AG10803 (cell line): ENCODE measurements at regions not wholly inside any gene's neighbourhood (a gene's known extent, or its start where the extent isn't known, plus 50 kb on each side); places are given as distances from the start of the nearest gene placed in this dataset.

ENCODE experiments used
- DNase-seq: peaks from one replicate; pipeline ENCODE4 v3.0.0; 2010; ENCODE audit warnings: low read depth
- H3K4me3 ChIP-seq: 2 replicates; pipeline ENCODE4 v1.5.1; 2011; ENCODE audit warnings: mild to moderate bottlenecking, low read length, control low read depth
- CTCF ChIP-seq: conservative IDR thresholded peaks from 2 replicates; pipeline ENCODE4 v1.5.1; 2011; ENCODE audit warnings: mild to moderate bottlenecking, low read length, control low read depth, inconsistent platforms

GRCh38 chr2:176769499-176770370, 442.9 kb upstream of the HNRNPA3 start:
- no peak overlapping the region for H3K4me3 ChIP-seq
- no peak for TF ChIP-seq CTCF
- no peak for DNase-seq

- TF ChIP-seq CTCF = no peak
- H3K4me3 ChIP-seq = no peak overlapping the region
- DNase-seq = no peak
Measured at GRCh38 chr2:176772816-176773215, 439.8 kb upstream of the HNRNPA3 start.

GRCh38 chr2:176774766-176775451, 437.7 kb upstream of the HNRNPA3 start:
- DNase-seq = peak; percentile 30
- TF ChIP-seq CTCF = no peak
- H3K4me3 ChIP-seq = no peak overlapping the region

DNA sequence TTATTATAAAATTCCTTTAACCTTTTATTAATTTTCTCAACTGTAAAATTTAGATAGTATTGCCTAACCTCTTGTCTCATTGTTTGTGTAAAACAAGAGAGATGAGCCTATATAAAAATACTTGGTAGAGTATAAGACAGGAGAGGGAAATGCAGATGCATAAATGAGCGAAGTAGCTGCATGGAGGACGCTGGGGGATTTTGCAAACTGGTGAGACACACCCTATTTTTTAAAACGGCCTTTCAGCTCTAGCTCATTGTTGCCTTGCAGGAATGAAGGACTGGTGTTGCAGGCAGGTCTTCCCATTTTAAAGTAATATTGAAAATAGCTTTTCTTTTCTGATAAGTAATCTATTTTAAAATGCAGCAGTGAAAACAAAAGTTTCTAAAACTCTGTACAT, 435.3 kb upstream of the HNRNPA3 start:
- no peak for DNase-seq
- H3K4me3 ChIP-seq = no peak overlapping the region
- no peak for TF ChIP-seq CTCF

- no peak overlapping the region for H3K4me3 ChIP-seq
- no peak for DNase-seq
- TF ChIP-seq CTCF = no peak
Measured at GRCh38 chr2:176779917-176780316, 432.7 kb upstream of the HNRNPA3 start.

GRCh38 chr2:176780348-176780747, 432.2 kb upstream of the HNRNPA3 start:
- no peak for DNase-seq
- no peak for TF ChIP-seq CTCF
- H3K4me3 ChIP-seq = no peak overlapping the region
